ENCODE measurements at regions not wholly inside any gene's neighbourhood (a gene's known extent, or its start where the extent isn't known, plus 50 kb on each side); places are given as distances from the start of the nearest gene placed in this dataset.

DNA sequence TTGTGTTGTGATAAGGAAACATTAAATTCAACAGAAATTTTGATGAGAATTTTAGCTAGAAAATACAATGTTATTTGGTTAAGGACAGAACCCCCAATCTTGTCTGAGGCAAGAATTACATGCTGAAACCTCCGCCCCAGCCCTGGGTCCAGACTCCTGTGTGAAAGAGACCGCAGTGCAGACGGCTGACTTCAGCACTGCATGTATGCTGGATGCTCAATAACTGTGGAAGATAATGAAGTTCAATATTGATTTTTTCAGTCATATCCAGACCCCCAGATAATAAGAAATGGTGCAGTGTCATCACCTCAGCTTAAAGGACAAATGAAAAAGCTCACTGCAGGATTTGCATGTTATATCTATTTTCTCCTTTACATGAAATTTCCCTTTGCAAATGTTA is 188.3 kb upstream of the CNTN4 start:
- H3K9me2 ChIP-seq (ENCODE audit: insufficient read depth, low read length): no peaks in the 10 kb centered on the region
- no peak overlapping the region for H3K4me2 ChIP-seq (ENCODE audit: low read length)
- TF ChIP-seq TAF1 (IDR thresholded peaks at IDR 0.05; ENCODE audit: low read depth): no peak
- TF ChIP-seq SMC3 (conservative IDR thresholded peaks at IDR 0.05; ENCODE audit: poor library complexity): no peak
- TF ChIP-seq, protein P1, sequence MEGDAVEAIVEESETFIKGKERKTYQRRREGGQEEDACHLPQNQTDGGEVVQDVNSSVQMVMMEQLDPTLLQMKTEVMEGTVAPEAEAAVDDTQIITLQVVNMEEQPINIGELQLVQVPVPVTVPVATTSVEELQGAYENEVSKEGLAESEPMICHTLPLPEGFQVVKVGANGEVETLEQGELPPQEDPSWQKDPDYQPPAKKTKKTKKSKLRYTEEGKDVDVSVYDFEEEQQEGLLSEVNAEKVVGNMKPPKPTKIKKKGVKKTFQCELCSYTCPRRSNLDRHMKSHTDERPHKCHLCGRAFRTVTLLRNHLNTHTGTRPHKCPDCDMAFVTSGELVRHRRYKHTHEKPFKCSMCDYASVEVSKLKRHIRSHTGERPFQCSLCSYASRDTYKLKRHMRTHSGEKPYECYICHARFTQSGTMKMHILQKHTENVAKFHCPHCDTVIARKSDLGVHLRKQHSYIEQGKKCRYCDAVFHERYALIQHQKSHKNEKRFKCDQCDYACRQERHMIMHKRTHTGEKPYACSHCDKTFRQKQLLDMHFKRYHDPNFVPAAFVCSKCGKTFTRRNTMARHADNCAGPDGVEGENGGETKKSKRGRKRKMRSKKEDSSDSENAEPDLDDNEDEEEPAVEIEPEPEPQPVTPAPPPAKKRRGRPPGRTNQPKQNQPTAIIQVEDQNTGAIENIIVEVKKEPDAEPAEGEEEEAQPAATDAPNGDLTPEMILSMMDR (IDR thresholded peaks at IDR 0.05; ENCODE audit: poor library complexity, severe bottlenecking): no peak
- no peak for TF ChIP-seq EZH2 (IDR thresholded peaks at IDR 0.05; ENCODE audit: borderline replicate concordance, insufficient read depth, low read length, poor library complexity, severe bottlenecking)
- no peak for TF ChIP-seq MXI1 (conservative IDR thresholded peaks at IDR 0.05; ENCODE audit: poor library complexity, severe bottlenecking)
- TF ChIP-seq, protein P2, sequence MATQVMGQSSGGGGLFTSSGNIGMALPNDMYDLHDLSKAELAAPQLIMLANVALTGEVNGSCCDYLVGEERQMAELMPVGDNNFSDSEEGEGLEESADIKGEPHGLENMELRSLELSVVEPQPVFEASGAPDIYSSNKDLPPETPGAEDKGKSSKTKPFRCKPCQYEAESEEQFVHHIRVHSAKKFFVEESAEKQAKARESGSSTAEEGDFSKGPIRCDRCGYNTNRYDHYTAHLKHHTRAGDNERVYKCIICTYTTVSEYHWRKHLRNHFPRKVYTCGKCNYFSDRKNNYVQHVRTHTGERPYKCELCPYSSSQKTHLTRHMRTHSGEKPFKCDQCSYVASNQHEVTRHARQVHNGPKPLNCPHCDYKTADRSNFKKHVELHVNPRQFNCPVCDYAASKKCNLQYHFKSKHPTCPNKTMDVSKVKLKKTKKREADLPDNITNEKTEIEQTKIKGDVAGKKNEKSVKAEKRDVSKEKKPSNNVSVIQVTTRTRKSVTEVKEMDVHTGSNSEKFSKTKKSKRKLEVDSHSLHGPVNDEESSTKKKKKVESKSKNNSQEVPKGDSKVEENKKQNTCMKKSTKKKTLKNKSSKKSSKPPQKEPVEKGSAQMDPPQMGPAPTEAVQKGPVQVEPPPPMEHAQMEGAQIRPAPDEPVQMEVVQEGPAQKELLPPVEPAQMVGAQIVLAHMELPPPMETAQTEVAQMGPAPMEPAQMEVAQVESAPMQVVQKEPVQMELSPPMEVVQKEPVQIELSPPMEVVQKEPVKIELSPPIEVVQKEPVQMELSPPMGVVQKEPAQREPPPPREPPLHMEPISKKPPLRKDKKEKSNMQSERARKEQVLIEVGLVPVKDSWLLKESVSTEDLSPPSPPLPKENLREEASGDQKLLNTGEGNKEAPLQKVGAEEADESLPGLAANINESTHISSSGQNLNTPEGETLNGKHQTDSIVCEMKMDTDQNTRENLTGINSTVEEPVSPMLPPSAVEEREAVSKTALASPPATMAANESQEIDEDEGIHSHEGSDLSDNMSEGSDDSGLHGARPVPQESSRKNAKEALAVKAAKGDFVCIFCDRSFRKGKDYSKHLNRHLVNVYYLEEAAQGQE (IDR thresholded peaks at IDR 0.05; ENCODE audit: borderline replicate concordance): no peak
- no peak for TF ChIP-seq POLR2AphosphoS5 (IDR thresholded peaks at IDR 0.05)
- TF ChIP-seq EP300 (conservative IDR thresholded peaks at IDR 0.05; ENCODE audit: poor library complexity, severe bottlenecking): no peak
- H3K9me3 ChIP-seq (ENCODE audit: low read length): no peaks in the 10 kb centered on the region
- no peaks in the 10 kb centered on the region for H3K79me2 ChIP-seq (replicated peaks; ENCODE audit: insufficient read depth, low read length)
- no peak overlapping the region for H2AFZ ChIP-seq (ENCODE audit: low read depth, low read length)
- no peaks in the 10 kb centered on the region for H4K20me1 ChIP-seq (ENCODE audit: insufficient read depth)
- no peak overlapping the region for H3K27ac ChIP-seq (ENCODE audit: low read length)
- H3K27me3 ChIP-seq (ENCODE audit: insufficient read depth, low read depth, low read length): no peaks in the 10 kb centered on the region
- no peak overlapping the region for H3K4me3 ChIP-seq (ENCODE audit: low read length)
- no peak overlapping the region for H3K9ac ChIP-seq (ENCODE audit: low read length)
- H3F3A ChIP-seq (ENCODE audit: insufficient read depth, low read length, poor library complexity, severe bottlenecking): no peaks in the 10 kb centered on the region
- no peaks in the 10 kb centered on the region for H3K36me3 ChIP-seq (ENCODE audit: insufficient read depth, low read length)

DNA sequence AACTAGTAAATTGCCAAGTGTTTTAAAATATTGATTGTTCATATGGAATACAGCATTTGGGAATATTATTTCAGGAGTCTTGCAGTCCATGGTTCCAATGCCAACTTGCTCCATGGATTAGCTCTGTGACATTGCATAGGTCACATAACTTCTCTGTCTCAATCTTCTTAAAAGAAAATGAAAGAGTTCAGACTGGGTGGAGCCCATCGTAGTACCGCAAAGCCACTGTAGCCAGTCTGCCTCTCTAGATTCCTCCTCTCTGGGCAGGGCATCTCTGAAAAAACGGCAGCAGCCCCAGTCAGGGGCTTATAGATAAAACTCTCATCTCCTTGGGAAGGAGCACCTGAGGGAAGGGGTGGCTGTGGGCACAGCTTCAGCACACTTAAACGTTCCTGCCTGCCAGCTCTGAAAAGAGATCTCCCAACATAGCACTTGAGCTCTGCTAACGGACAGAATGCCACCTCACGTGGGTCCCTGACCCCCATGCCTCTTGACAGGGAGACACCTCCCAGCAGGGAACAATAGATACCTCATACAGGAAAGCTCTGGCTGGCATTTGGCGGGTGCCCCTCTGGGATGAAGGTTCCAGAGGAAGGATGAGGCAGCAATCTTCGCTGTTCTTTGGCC is 168.8 kb upstream of the CNTN4 start:
- no peak overlapping the region for H3K27ac ChIP-seq (ENCODE audit: low read length)
- H3K9ac ChIP-seq (ENCODE audit: low read length): no peak overlapping the region
- H3F3A ChIP-seq (ENCODE audit: insufficient read depth, low read length, poor library complexity, severe bottlenecking): no peaks in the 10 kb centered on the region
- H3K79me2 ChIP-seq (replicated peaks; ENCODE audit: insufficient read depth, low read length): no peaks in the 10 kb centered on the region
- no peaks in the 10 kb centered on the region for H3K9me3 ChIP-seq (ENCODE audit: low read length)
- TF ChIP-seq, protein P2 (IDR thresholded peaks at IDR 0.05; ENCODE audit: borderline replicate concordance): no peak
- TF ChIP-seq, protein P1 (IDR thresholded peaks at IDR 0.05; ENCODE audit: poor library complexity, severe bottlenecking): no peak
- TF ChIP-seq EP300 (conservative IDR thresholded peaks at IDR 0.05; ENCODE audit: poor library complexity, severe bottlenecking) (no peak), POLR2AphosphoS5 (IDR thresholded peaks at IDR 0.05) (no peak)
- no peaks in the 10 kb centered on the region for H3K36me3 ChIP-seq (ENCODE audit: insufficient read depth, low read length)
- no peak overlapping the region for H2AFZ ChIP-seq (ENCODE audit: low read depth, low read length)
- no peak overlapping the region for H3K4me2 ChIP-seq (ENCODE audit: low read length)
- no peaks in the 10 kb centered on the region for H4K20me1 ChIP-seq (ENCODE audit: insufficient read depth)
- no peaks in the 10 kb centered on the region for H3K9me2 ChIP-seq (ENCODE audit: insufficient read depth, low read length)
- H3K27me3 ChIP-seq (ENCODE audit: insufficient read depth, low read depth, low read length): no peaks in the 10 kb centered on the region
- no peak overlapping the region for H3K4me3 ChIP-seq (ENCODE audit: low read length)
